AG09309 (cell line): ENCODE measurements at regions not wholly inside any gene's neighbourhood (a gene's known extent, or its start where the extent isn't known, plus 50 kb on each side); places are given as distances from the start of the nearest gene placed in this dataset.

Experiments used
- DNase-seq: peaks from one replicate; pipeline ENCODE4 v3.0.0-alpha.2; 2010; ENCODE audit warnings: low read depth
- H3K4me3 ChIP-seq: 2 replicates; pipeline ENCODE4 v1.5.1; 2011; ENCODE audit warnings: mild to moderate bottlenecking, low read depth, low read length, moderate library complexity; ENCODE audit not compliant: control insufficient read depth
- CTCF ChIP-seq: IDR thresholded peaks from 2 replicates; pipeline ENCODE4 v1.5.1; 2011; ENCODE audit warnings: mild to moderate bottlenecking, low read depth, low read length, inconsistent platforms; ENCODE audit not compliant: insufficient read depth, control insufficient read depth; ENCODE audit errors: missing control alignments

- no peak for DNase-seq
- TF ChIP-seq CTCF: no peak
- H3K4me3 ChIP-seq: no peak overlapping the region
Measured at GRCh38 chr6:88483424-88483823, 317.3 kb upstream of the CNR1 start.

GRCh38 chr6:88482465-88482864 lies 316.3 kb upstream of the CNR1 start:
- H3K4me3 ChIP-seq: no peak overlapping the region
- DNase-seq: no peak
- no peak for TF ChIP-seq CTCF

GRCh38 chr6:88481519-88481918 lies 315.4 kb upstream of the CNR1 start:
- no peak for TF ChIP-seq CTCF
- no peak overlapping the region for H3K4me3 ChIP-seq
- DNase-seq: no peak

- no peak overlapping the region for H3K4me3 ChIP-seq
- no peak for TF ChIP-seq CTCF
- no peak for DNase-seq
Measured at GRCh38 chr6:88480816-88481215, 314.7 kb upstream of the CNR1 start.

- H3K4me3 ChIP-seq: no peak overlapping the region
- TF ChIP-seq CTCF: no peak
- no peak for DNase-seq
Measured at GRCh38 chr6:88477413-88477812, 311.3 kb upstream of the CNR1 start.

- no peak overlapping the region for H3K4me3 ChIP-seq
- no peak for DNase-seq
- no peak for TF ChIP-seq CTCF
Measured at GRCh38 chr6:88476388-88476787, 310.2 kb upstream of the CNR1 start.

GRCh38 chr6:88474720-88475119 lies 308.6 kb upstream of the CNR1 start:
- DNase-seq: no peak
- TF ChIP-seq CTCF: no peak
- no peak overlapping the region for H3K4me3 ChIP-seq
